ENCODE measurements at regions not wholly inside any gene's neighbourhood (a gene's known extent, or its start where the extent isn't known, plus 50 kb on each side); places are given as distances from the start of the nearest gene placed in this dataset.

GRCh38 chr15:47405365-47406162, 311.7 kb upstream of the SEMA6D start:
- H3K4me1 ChIP-seq (ENCODE audit: low read length), result no peaks in the 10 kb centered on the region
- no peaks in the 10 kb centered on the region for H3F3A ChIP-seq (ENCODE audit: insufficient read depth, low read length)
- no peaks in the 10 kb centered on the region for H3K36me3 ChIP-seq (replicated peaks; ENCODE audit: insufficient read depth, low read length)
- no peaks in the 10 kb centered on the region for H4K20me1 ChIP-seq (ENCODE audit: insufficient read depth, low read length)
- no peak overlapping the region for H3K4me2 ChIP-seq (ENCODE audit: low read depth, low read length)
- H3K9me2 ChIP-seq (replicated peaks; ENCODE audit: insufficient read depth, low read length), result no peaks in the 10 kb centered on the region
- no peaks in the 10 kb centered on the region for H3K9me3 ChIP-seq (replicated peaks; ENCODE audit: insufficient read depth, low read length)
- no peak overlapping the region for H3K4me3 ChIP-seq (ENCODE audit: low read length)
- no peak for DNase-seq
- H3K9ac ChIP-seq (ENCODE audit: low read length), result no peak overlapping the region
- H3K27me3 ChIP-seq (replicated peaks; ENCODE audit: insufficient read depth, low read length), result no peaks in the 10 kb centered on the region
- H2AFZ ChIP-seq (ENCODE audit: low read length), result no peak overlapping the region
- no peak overlapping the region for H3K27ac ChIP-seq (ENCODE audit: low read length)
- H3K79me2 ChIP-seq (ENCODE audit: low read length), result no peaks in the 10 kb centered on the region
- no peak for TF ChIP-seq EZH2 (optimal IDR thresholded peaks at IDR 0.05; ENCODE audit: low read depth, low read length)
- TF ChIP-seq CTCF (IDR thresholded peaks at IDR 0.05; ENCODE audit: low read length), result no peak
- TF ChIP-seq EZH2phosphoT487 (IDR thresholded peaks at IDR 0.05; ENCODE audit: low read length), result no peak

GRCh38 chr15:47407692-47408091, 309.6 kb upstream of the SEMA6D start:
- no peaks in the 10 kb centered on the region for H3K79me2 ChIP-seq (ENCODE audit: low read length)
- no peak for TF ChIP-seq EZH2 (optimal IDR thresholded peaks at IDR 0.05; ENCODE audit: low read depth, low read length)
- no peak for TF ChIP-seq EZH2phosphoT487 (IDR thresholded peaks at IDR 0.05; ENCODE audit: low read length)
- TF ChIP-seq CTCF (IDR thresholded peaks at IDR 0.05; ENCODE audit: low read length), result no peak
- H3K9me2 ChIP-seq (replicated peaks; ENCODE audit: insufficient read depth, low read length), result no peaks in the 10 kb centered on the region
- no peaks in the 10 kb centered on the region for H3F3A ChIP-seq (ENCODE audit: insufficient read depth, low read length)
- no peaks in the 10 kb centered on the region for H3K4me1 ChIP-seq (ENCODE audit: low read length)
- no peak overlapping the region for H3K4me3 ChIP-seq (ENCODE audit: low read length)
- no peaks in the 10 kb centered on the region for H3K9me3 ChIP-seq (replicated peaks; ENCODE audit: insufficient read depth, low read length)
- H3K9ac ChIP-seq (ENCODE audit: low read length), result no peak overlapping the region
- no peaks in the 10 kb centered on the region for H4K20me1 ChIP-seq (ENCODE audit: insufficient read depth, low read length)
- no peak overlapping the region for H3K4me2 ChIP-seq (ENCODE audit: low read depth, low read length)
- H3K27ac ChIP-seq (ENCODE audit: low read length), result no peak overlapping the region
- no peaks in the 10 kb centered on the region for H3K27me3 ChIP-seq (replicated peaks; ENCODE audit: insufficient read depth, low read length)
- H3K36me3 ChIP-seq (replicated peaks; ENCODE audit: insufficient read depth, low read length), result no peaks in the 10 kb centered on the region
- DNase-seq, result no peak
- no peak overlapping the region for H2AFZ ChIP-seq (ENCODE audit: low read length)

GRCh38 chr15:47409038-47409437, 308.3 kb upstream of the SEMA6D start:
- Histone ChIP-seq H3K9ac (ENCODE audit: low read length) (no peak overlapping the region), H3K9me3 (replicated peaks; ENCODE audit: insufficient read depth, low read length) (no peaks in the 10 kb centered on the region), H3K4me2 (ENCODE audit: low read depth, low read length) (no peak overlapping the region), H3K4me1 (ENCODE audit: low read length) (no peaks in the 10 kb centered on the region), H2AFZ (ENCODE audit: low read length) (no peak overlapping the region), H3K27ac (ENCODE audit: low read length) (no peak overlapping the region), H3F3A (ENCODE audit: insufficient read depth, low read length) (no peaks in the 10 kb centered on the region), H3K4me3 (ENCODE audit: low read length) (no peak overlapping the region), H3K36me3 (replicated peaks; ENCODE audit: insufficient read depth, low read length) (no peaks in the 10 kb centered on the region), H4K20me1 (ENCODE audit: insufficient read depth, low read length) (no peaks in the 10 kb centered on the region), H3K27me3 (replicated peaks; ENCODE audit: insufficient read depth, low read length) (no peaks in the 10 kb centered on the region), H3K79me2 (ENCODE audit: low read length) (no peaks in the 10 kb centered on the region), H3K9me2 (replicated peaks; ENCODE audit: insufficient read depth, low read length) (no peaks in the 10 kb centered on the region)
- TF ChIP-seq EZH2 (optimal IDR thresholded peaks at IDR 0.05; ENCODE audit: low read depth, low read length) (no peak), CTCF (IDR thresholded peaks at IDR 0.05; ENCODE audit: low read length) (no peak), EZH2phosphoT487 (IDR thresholded peaks at IDR 0.05; ENCODE audit: low read length) (no peak)
- no peak for DNase-seq

All from MM.1S (cell line).